ENCODE measurements at regions not wholly inside any gene's neighbourhood (a gene's known extent, or its start where the extent isn't known, plus 50 kb on each side); places are given as distances from the start of the nearest gene placed in this dataset.

GRCh38 chr6:78347191-78347916 lies 520.0 kb upstream of the IRAK1BP1 start:
- Histone ChIP-seq H3K27ac (ENCODE audit: low read depth in 2 of 2, low read length in 1 of 2) (no peak overlapping the region), H3K9me3 (no peaks in the 10 kb centered on the region), H4K20me1 (ENCODE audit: insufficient read depth) (no peaks in the 10 kb centered on the region), H3K9ac (no peak overlapping the region), H2AFZ (ENCODE audit: low read depth) (no peak overlapping the region), H3K4me3 (ENCODE audit: low read depth in 2 of 2, low read length in 1 of 2) (no peak overlapping the region), H3K79me2 (ENCODE audit: insufficient read depth) (no peaks in the 10 kb centered on the region), H3K9me2 (no peaks in the 10 kb centered on the region), H3K27me3 (ENCODE audit: insufficient read depth) (no peaks in the 10 kb centered on the region), H3K4me2 (no peak overlapping the region), H3K4me1 (ENCODE audit: control insufficient read depth in 1 of 2, insufficient read depth in 2 of 2, low read depth in 1 of 2, low read length in 1 of 2) (no peaks in the 10 kb centered on the region), H3K36me3 (replicated peaks in 1 of 2; ENCODE audit: control insufficient read depth in 1 of 2, insufficient read depth in 2 of 2, low read length in 1 of 2) (no peaks in the 10 kb centered on the region), H3F3A (replicated peaks; ENCODE audit: insufficient read depth) (no peaks in the 10 kb centered on the region)
- no peak for TF ChIP-seq RFX5 (IDR thresholded peaks at IDR 0.05; ENCODE audit: low read length)
- no peak for TF ChIP-seq CTCF (IDR thresholded peaks at IDR 0.05)
- no peak for TF ChIP-seq MEF2A (IDR thresholded peaks at IDR 0.05; ENCODE audit: borderline replicate concordance, low read depth)
- TF ChIP-seq, protein P1, sequence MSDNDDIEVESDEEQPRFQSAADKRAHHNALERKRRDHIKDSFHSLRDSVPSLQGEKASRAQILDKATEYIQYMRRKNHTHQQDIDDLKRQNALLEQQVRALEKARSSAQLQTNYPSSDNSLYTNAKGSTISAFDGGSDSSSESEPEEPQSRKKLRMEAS (IDR thresholded peaks at IDR 0.05; ENCODE audit: low read depth), result no peak
- TF ChIP-seq SIN3A (IDR thresholded peaks at IDR 0.05; ENCODE audit: borderline replicate concordance, low read depth, low read length), result no peak
- no peak for TF ChIP-seq USF2 (IDR thresholded peaks at IDR 0.05; ENCODE audit: borderline replicate concordance, low read depth, low read length)
- no peak for TF ChIP-seq RXRA (IDR thresholded peaks at IDR 0.05; ENCODE audit: borderline replicate concordance, low read depth)
- TF ChIP-seq GABPA (IDR thresholded peaks at IDR 0.05; ENCODE audit: low read depth), result no peak
- no peak for TF ChIP-seq YY1 (IDR thresholded peaks at IDR 0.05; ENCODE audit: low read depth)
- TF ChIP-seq EP300 (IDR thresholded peaks at IDR 0.05; ENCODE audit: borderline replicate concordance in 1 of 2, low read depth in 1 of 2, low read length in 1 of 2), result no peak
- TF ChIP-seq RCOR1 (IDR thresholded peaks at IDR 0.05; ENCODE audit: low read length), result no peak
- no peak for TF ChIP-seq NFIC (IDR thresholded peaks at IDR 0.05; ENCODE audit: borderline replicate concordance)
- TF ChIP-seq TAF1 (IDR thresholded peaks at IDR 0.05; ENCODE audit: borderline replicate concordance, low read depth, low read length), result no peak
- no peak for TF ChIP-seq RAD21 (IDR thresholded peaks at IDR 0.05; ENCODE audit: low read length)
- no peak for TF ChIP-seq TEAD4 (IDR thresholded peaks at IDR 0.05; ENCODE audit: borderline replicate concordance, insufficient read depth)
- TF ChIP-seq ZBTB33 (IDR thresholded peaks at IDR 0.05; ENCODE audit: borderline replicate concordance, low read depth), result no peak
- ChIA-PET CTCF (interaction anchor here (1.0 kb wide), 1 partner anchor 18 kb away, joined by 3 read pairs; no protein-coding TSS in a partner anchor), POLR2A (no interaction called here)
- DNase-seq, result no peak
- WGBS (ENCODE audit: low lambda C conversion rate), result 55% methylated on average over 3 of the region's 3 CpGs
